ENCODE measurements at regions not wholly inside any gene's neighbourhood (a gene's known extent, or its start where the extent isn't known, plus 50 kb on each side); places are given as distances from the start of the nearest gene placed in this dataset.

DNA sequence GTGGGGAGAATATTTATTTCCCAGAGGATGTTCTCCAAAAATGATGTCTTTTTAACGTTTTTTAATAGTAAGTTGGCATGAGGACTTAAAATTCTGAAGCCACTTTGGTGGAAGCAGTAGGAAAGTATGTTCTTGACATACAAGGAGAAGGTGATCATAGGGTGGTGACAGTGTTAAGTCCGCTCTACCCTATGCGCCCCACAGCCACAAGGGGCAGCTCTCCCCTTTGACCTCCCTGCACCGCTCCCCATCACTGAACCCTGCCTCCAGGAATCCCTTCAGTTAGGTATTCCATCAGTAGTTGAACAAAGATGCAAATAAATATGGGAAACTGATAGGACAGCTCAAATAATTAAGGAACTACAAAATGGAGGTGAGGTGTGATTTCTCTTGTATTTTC is 111.4 kb downstream of the PLEKHG1 start:
- in situ Hi-C loops (cut with HindIII; ENCODE audit: low sequenced_read_pairs) = no loop called here

- in situ Hi-C loops (cut with HindIII; ENCODE audit: low sequenced_read_pairs) = no loop called here
These were observed 112.2 kb downstream of the PLEKHG1 start for GRCh38 chr6:150711584-150712504.

GRCh38 chr6:150712505-150713252 is 113.0 kb downstream of the PLEKHG1 start:
- in situ Hi-C loops (cut with HindIII; ENCODE audit: low sequenced_read_pairs) = no loop called here

DNA sequence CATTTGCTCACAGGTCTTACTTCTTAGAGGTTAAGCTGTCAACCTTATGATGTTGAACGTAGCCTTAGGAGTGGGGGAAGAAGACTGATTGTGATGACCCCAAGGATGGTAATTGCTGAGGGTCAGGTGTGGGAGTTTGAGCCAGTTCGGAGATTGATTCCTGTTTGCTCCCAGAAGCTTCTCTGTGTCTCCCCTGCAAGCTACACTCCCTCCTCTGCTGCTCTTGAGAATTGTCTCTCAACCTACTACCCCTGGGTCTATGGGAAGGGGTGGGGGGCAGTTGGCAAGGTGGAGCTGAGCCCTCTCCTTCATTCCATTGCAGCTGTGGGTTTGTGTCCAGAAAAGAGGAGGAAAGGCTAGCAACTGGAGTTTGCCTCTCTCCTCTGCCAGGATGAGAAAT is 113.8 kb downstream of the PLEKHG1 start:
- in situ Hi-C loops (cut with HindIII; ENCODE audit: low sequenced_read_pairs) = no loop called here

DNA sequence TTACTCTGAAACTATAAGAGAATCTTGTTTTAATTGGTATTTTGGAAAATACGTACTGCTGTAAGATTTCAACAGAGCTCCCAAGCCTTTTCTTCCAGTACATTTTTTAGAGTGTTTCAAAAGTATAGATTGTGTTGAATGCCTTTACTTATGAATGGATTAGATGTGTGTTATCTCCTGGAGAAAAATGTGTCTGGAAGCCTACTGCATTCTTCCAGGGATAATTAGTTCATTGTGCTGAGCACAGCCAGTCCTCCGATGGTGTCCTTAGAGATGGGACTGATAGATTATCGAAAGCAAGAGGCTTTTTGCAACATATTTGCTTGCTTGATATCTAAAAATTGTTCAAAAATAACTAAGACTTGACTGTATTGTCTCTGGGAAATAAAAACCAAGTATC is 114.2 kb downstream of the PLEKHG1 start:
- in situ Hi-C loops (cut with HindIII; ENCODE audit: low sequenced_read_pairs) = no loop called here

- in situ Hi-C loops (cut with HindIII; ENCODE audit: low sequenced_read_pairs) = no loop called here
These were observed 115.4 kb downstream of the PLEKHG1 start for GRCh38 chr6:150715133-150715532.

DNA sequence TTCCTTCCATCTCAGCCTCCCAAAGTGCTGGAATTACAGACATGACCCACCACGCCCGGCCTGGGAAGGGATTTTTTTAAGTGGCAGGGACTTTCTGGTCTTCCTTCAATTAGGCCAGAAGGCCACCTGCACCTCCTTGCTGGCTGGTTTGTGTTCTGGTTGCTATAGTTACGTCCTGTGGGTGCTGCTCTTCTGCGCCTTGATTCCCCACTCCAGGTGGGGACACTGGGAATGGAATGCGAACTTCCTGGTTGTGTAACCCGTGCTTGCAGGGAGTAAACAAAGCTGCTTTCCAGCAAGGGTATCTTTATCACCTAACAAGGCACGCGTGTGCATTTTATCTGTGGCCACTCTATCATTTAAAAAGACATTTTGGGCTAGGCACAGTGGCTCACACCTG is 117.7 kb downstream of the PLEKHG1 start:
- in situ Hi-C loops (cut with HindIII; ENCODE audit: low sequenced_read_pairs) = no loop called here

GRCh38 chr6:150719099-150719766 is 119.5 kb downstream of the PLEKHG1 start:
- in situ Hi-C loops (cut with HindIII; ENCODE audit: low sequenced_read_pairs) = no loop called here

- in situ Hi-C loops (cut with HindIII; ENCODE audit: low sequenced_read_pairs) = no loop called here
These were observed 120.1 kb downstream of the PLEKHG1 start for GRCh38 chr6:150719831-150720230.

DNA sequence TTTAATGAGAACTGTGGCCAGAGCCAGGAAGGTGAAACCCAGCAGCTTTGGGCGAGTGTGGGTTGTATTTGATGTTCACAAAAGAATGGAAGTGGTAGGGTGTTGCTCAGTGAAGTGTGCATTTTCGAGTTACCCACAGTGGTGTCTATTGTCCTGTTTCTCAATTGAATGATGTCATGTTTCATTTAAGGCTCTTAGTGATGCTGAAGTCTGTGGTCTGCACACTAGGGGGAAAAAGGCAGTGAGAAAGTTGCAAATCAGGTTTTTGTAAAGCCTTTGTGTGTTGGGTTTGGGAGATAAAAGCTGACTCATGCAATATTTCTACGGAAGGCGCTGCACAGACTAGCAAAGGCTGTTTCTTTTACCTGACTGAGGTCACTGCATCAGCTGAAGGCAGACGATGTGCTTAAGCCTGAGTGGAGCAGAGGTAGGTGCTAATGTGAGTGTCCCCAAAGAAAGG is 121.1 kb downstream of the PLEKHG1 start:
- in situ Hi-C loops (cut with HindIII; ENCODE audit: low sequenced_read_pairs) = no loop called here

GRCh38 chr6:150721418-150722266 is 122.0 kb downstream of the PLEKHG1 start:
- in situ Hi-C loops (cut with HindIII; ENCODE audit: low sequenced_read_pairs) = no loop called here

DNA sequence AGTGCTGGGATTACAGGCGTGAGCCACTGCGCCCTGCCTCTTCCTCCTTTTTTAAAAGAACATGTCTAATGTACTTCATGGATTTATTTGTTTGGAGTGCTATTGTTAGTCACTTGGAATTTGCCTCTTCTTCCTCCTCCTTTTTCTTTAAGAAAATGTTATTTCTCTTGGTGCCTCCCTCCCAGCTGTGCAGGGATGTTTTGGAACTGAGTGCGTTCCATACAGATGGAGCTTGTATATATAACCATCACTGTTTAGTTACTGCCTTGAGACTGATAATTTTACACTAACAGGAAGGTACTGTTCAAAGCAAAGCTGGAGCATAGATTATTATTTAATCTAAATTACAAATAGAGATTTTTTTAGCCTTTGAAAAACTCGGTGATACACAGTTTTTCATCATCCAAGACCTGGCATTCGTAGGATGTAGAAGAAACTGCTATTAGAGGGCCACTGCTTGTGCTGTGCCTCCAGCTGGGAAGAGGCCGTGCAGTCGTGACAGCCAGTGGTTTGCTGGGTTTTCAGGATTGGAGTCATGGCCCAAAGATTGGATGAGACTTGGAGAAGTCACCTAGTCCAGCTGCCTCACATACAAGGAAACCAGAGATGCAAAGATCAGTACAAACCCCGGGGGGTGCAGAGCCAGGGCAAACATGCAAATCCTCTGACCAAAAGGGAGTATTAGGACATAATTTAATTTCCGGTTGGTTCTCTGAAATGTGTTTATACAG is 123.1 kb downstream of the PLEKHG1 start:
- in situ Hi-C loops (cut with HindIII; ENCODE audit: low sequenced_read_pairs) = no loop called here

DNA sequence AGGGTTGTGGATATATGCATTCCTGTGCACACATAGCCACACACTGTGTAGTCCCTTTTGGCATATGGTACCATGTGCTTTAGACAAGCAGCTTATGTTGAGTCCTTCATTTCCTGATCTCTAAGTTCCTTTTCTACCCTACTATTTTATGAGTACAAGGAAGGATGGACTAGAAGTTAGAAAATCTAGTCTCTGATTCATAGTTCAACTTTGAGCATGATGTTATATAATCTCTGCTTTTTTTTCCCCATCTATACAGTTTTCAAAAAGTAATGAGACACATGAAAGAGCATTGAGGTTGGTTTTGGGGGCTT is 123.6 kb downstream of the PLEKHG1 start:
- in situ Hi-C loops (cut with HindIII; ENCODE audit: low sequenced_read_pairs) = no loop called here

GRCh38 chr6:150723857-150724256 is 124.2 kb downstream of the PLEKHG1 start:
- in situ Hi-C loops (cut with HindIII; ENCODE audit: low sequenced_read_pairs) = no loop called here

DNA sequence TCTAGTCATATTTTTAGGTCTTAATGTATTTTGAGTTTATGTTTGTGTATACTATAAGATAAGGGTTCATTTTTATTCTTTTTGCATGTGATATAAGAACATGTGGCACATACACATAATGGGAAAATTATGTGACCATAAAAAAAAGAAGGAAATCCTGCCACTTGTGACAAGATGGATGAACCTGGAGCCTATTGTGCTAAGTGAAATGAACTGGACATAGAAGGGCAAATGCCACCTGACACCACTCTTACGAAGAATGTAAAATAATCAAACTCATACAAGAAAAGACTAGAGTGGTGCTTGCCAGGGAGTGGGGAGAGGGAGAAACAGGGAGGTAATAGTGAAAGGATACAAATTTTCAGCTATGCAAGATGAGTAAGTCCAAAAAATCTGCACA is 126.1 kb downstream of the PLEKHG1 start:
- in situ Hi-C loops (cut with HindIII; ENCODE audit: low sequenced_read_pairs) = no loop called here

GRCh38 chr6:150729188-150729748 is 129.6 kb downstream of the PLEKHG1 start:
- in situ Hi-C loops (cut with HindIII; ENCODE audit: low sequenced_read_pairs) = no loop called here

DNA sequence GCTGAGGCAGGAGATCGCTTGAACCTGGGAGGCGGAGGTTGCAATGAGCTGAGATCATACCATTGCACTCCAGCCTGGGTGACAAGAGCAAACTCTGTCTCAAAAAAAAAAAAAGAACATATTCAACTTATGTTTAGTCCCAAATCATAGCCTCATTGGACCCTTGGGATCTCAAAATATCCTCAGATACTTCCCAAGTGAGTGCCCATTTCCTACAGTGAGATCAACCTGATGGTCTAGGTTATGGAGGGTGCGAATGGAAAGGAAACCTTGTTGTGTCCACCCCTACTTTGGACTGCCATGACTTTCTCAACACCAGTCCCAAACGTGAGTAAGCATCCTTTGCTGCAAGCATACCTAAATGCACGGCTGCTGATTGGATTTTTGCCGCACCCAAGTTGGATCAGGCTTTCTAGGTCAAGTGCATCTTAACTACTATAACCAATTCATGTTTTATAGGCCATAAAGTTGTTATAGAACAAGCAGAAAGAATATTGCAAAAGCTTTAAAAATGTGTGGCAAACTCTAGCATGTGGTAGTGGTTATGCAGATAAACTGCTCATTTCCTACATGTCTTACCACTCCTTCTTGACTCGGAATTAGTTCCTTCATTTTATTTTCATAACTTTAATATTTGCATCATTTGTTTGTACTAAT is 131.2 kb downstream of the PLEKHG1 start:
- in situ Hi-C loops (cut with HindIII; ENCODE audit: low sequenced_read_pairs) = no loop called here

DNA sequence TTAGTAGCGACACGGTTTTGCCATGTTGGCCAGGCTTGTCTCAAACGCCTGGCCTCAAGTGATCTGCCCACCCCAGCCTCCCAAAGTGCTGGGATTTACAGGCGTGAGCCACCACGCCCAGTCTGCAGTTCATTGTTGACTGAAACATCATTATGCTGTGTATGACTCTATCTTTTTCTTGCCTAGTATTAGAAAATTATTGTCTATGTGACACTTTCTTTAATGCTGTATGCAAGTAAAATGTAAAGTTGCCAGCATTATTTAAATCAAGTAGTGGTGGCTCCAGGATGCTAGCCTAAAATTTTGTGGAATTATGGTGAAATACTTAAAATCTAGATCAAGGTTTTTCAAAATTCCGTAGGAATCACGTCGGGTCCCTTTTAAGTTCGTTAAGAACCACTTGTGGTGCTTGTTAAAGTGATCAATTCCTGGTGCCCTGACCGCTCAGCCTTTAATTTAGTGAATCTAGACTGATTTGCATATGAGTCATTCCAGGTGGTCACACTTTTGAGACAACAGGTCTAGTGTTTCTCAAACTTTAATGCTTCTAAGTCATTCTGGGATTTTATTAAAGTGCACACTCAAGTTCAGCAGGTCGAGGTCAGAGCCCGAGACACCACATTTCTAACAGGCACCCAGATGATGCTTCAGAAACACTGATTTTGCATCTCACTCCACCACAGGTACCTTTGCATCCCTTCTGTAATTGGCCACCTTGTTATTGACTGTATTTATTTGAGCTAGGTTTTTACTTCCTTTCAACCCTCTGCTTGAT is 132.6 kb upstream of the MTHFD1L start:
- in situ Hi-C loops (cut with HindIII; ENCODE audit: low sequenced_read_pairs) = no loop called here
